ENCODE measurements at regions not wholly inside any gene's neighbourhood (a gene's known extent, or its start where the extent isn't known, plus 50 kb on each side); places are given as distances from the start of the nearest gene placed in this dataset.
A peak's percentile ranks its signal among the peaks of the same experiment; 100 is the strongest.

- H3K9me3 ChIP-seq (ENCODE audit: control insufficient read depth, low read depth, low read length): no peaks in the 10 kb centered on the region
- H3K9ac ChIP-seq (ENCODE audit: extremely low read depth, insufficient read length, low read length): no peak overlapping the region
- no peak overlapping the region for H2AK5ac ChIP-seq (ENCODE audit: insufficient read length, low read length)
- H3K27me3 Mint-ChIP-seq (ENCODE audit: low read depth): peaks cover 17% of the 10 kb centered on the region
- peaks cover 8% of the 10 kb centered on the region; the same call in 1 of the 2 replicates for H3K4me1 ChIP-seq (ENCODE audit: insufficient read depth, low read length)
- no peaks in the 10 kb centered on the region for H3K79me1 ChIP-seq (ENCODE audit: insufficient read depth, low read depth, low read length, poor library complexity, severe bottlenecking)
- H3K4me1 Mint-ChIP-seq: peaks cover 15 to 20% of the 10 kb centered on the region in 2 experiments
- H2BK20ac ChIP-seq (ENCODE audit: low read depth, low read length, poor library complexity, severe bottlenecking): no peak overlapping the region
- TF ChIP-seq, protein P1, sequence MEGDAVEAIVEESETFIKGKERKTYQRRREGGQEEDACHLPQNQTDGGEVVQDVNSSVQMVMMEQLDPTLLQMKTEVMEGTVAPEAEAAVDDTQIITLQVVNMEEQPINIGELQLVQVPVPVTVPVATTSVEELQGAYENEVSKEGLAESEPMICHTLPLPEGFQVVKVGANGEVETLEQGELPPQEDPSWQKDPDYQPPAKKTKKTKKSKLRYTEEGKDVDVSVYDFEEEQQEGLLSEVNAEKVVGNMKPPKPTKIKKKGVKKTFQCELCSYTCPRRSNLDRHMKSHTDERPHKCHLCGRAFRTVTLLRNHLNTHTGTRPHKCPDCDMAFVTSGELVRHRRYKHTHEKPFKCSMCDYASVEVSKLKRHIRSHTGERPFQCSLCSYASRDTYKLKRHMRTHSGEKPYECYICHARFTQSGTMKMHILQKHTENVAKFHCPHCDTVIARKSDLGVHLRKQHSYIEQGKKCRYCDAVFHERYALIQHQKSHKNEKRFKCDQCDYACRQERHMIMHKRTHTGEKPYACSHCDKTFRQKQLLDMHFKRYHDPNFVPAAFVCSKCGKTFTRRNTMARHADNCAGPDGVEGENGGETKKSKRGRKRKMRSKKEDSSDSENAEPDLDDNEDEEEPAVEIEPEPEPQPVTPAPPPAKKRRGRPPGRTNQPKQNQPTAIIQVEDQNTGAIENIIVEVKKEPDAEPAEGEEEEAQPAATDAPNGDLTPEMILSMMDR (conservative IDR thresholded peaks at IDR 0.05): no peak
- no peak overlapping the region for H4K5ac ChIP-seq (ENCODE audit: insufficient read length, low read depth, low read length)
- H4K8ac ChIP-seq (replicated peaks; ENCODE audit: insufficient read length, low read depth, low read length): no peak overlapping the region
- no CpG with 5 or more reads among the region's 10 CpGs for WGBS (ENCODE audit: extremely low coverage, insufficient read length, low lambda C conversion rate)
- H3K4ac ChIP-seq (ENCODE audit: low read depth, low read length): no peak overlapping the region
- peaks cover 4% of the 10 kb centered on the region for H4K20me1 ChIP-seq (ENCODE audit: control insufficient read depth, insufficient read depth, insufficient read length)
- DNase-seq: no peak
- H2BK5ac ChIP-seq (ENCODE audit: insufficient read length, low read length): no peak overlapping the region
- no peak overlapping the region for H2AFZ ChIP-seq (ENCODE audit: low read length)
- H3T11ph ChIP-seq (ENCODE audit: low read length): no peak overlapping the region
- no peak overlapping the region for H2BK120ac ChIP-seq (ENCODE audit: low read depth, low read length, poor library complexity, severe bottlenecking)
- H3K27me3 ChIP-seq (ENCODE audit: insufficient read depth, low read length): no peaks in the 10 kb centered on the region
- H3K23ac ChIP-seq (ENCODE audit: insufficient read length, low read depth, low read length): no peak overlapping the region
- H4K91ac ChIP-seq (ENCODE audit: insufficient read length, low read depth, low read length): no peak overlapping the region
- no peak overlapping the region for H2BK12ac ChIP-seq (ENCODE audit: insufficient read length, low read depth, low read length)
- no peak overlapping the region for H3K18ac ChIP-seq (ENCODE audit: insufficient read length, low read depth, low read length)
- no peak overlapping the region for H3K4me3 Mint-ChIP-seq
- no peak overlapping the region for H3K27ac ChIP-seq (ENCODE audit: insufficient read length, low read depth, low read length)
- no peaks in the 10 kb centered on the region; a peak in 3 of 5 replicates for H3K9me3 Mint-ChIP-seq
- peaks cover 0 to 3% (median 0%) of the 10 kb centered on the region in 3 experiments; a peak in 1 of 7 replicates for H3K36me3 Mint-ChIP-seq (ENCODE audit: insufficient read depth in 1 of 3, low read depth in 3 of 3)
- peak overlapping the region in 1 of 3 experiments; percentile 1; a peak in 1 of 7 replicates for H3K27ac Mint-ChIP-seq
- no peak overlapping the region for H3K4me2 ChIP-seq (ENCODE audit: insufficient read depth, insufficient read length, low read length)
- H3K56ac ChIP-seq (ENCODE audit: insufficient read length, low read depth, low read length): no peak overlapping the region
- H2BK15ac ChIP-seq (ENCODE audit: low read depth, low read length): no peak overlapping the region
- no peaks in the 10 kb centered on the region for H3K79me2 ChIP-seq (ENCODE audit: insufficient read depth, low read length)
- H3K14ac ChIP-seq (ENCODE audit: insufficient read depth, low read length): no peak overlapping the region
- H3K23me2 ChIP-seq (ENCODE audit: insufficient read length, low read depth, low read length, poor library complexity, severe bottlenecking): no peaks in the 10 kb centered on the region
These were observed 64.5 kb downstream of the RBFOX3 start for GRCh38 chr17:79546386-79546785.

Data from H9 (cell line).